IPS-15b (cell line): ENCODE measurements at regions not wholly inside any gene's neighbourhood (a gene's known extent, or its start where the extent isn't known, plus 50 kb on each side); places are given as distances from the start of the nearest gene placed in this dataset.

Experiments
- H3K27me3 ChIP-seq: one replicate; pipeline ENCODE4 v1.6.1; 2013; ENCODE audit warnings: low read length; ENCODE audit not compliant: control insufficient read depth, insufficient read depth
- H3K36me3 ChIP-seq: one replicate; pipeline ENCODE4 v1.6.1; 2013; ENCODE audit warnings: low read length; ENCODE audit not compliant: control insufficient read depth, insufficient read depth
- H3K4me1 ChIP-seq: one replicate; pipeline ENCODE4 v1.6.1; 2013; ENCODE audit warnings: mild to moderate bottlenecking, low read length; ENCODE audit not compliant: control insufficient read depth, insufficient read depth
- H3K4me3 ChIP-seq: one replicate; pipeline ENCODE4 v1.5.1; 2013; ENCODE audit warnings: low read depth, low read length
- H3K9ac ChIP-seq: one replicate; pipeline ENCODE4 v1.6.1; 2013; ENCODE audit warnings: low read depth, mild to moderate bottlenecking, low read length
- H3K9me3 ChIP-seq: one replicate; pipeline ENCODE4 v1.6.1; 2013; ENCODE audit warnings: mild to moderate bottlenecking, low read length; ENCODE audit not compliant: control insufficient read depth, insufficient read depth

DNA sequence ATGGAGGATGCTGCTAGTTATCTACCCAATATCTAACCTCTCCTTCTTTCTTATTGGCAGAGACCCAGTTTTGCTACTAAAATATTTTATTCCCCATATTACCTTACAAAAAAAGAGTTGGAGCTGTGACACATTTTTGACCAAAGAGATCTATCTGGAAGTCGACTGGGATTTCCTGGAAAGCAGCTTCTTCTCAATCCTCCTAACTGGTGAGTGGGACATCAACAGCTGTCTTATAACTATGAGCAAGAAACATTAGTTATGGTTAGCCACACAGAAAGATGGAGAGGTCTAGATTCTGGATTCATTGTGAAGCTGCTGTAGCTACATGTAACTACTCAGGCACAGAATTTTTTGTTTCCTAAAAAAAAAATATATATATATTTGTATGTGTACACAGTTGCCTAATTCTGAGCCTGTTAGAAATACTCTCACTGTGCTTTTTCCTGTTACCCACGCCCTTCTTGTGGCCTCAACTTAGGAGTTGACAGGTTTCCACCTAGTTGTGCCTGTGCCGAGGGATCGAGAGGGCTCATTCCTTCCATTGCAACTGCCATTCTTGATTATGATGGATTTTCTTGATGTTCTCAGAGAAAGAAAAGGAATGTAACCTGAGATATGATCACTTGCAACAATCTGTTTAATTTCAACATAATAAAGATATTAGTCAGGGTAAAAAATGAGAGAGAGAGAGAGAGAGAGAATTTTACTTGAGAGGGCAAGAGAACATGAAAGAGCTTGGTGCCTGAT lies 142.0 kb downstream of the SLC17A6 start:
- Histone ChIP-seq H3K9me3 (no peaks in the 10 kb centered on the region), H3K4me1 (no peaks in the 10 kb centered on the region), H3K36me3 (no peaks in the 10 kb centered on the region), H3K27me3 (no peaks in the 10 kb centered on the region), H3K9ac (no peak overlapping the region), H3K4me3 (no peak overlapping the region)

DNA sequence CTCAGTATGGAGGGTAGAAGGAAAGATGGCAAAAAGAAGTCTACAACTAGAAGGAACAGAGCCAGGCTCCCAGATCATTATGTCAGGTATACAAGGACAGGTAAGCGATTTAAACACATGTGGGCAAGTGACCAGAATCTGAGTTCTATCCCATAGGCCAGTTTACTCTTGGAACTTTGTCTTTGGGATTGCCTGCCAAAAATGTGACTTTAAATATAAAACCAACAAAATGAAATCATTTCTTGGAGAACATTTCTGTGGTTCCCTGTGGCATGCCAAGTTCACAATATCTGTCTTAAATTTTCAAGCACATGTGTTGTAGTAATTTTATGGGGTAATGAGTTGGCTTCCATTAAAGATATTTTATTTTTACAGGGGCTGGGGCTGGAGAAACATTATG lies 141.0 kb downstream of the SLC17A6 start:
- H3K27me3 ChIP-seq: no peaks in the 10 kb centered on the region
- H3K4me1 ChIP-seq: no peaks in the 10 kb centered on the region

GRCh38 chr11:22478169-22478568 lies 140.0 kb downstream of the SLC17A6 start:
- no peak overlapping the region for H3K4me3 ChIP-seq
- H3K27me3 ChIP-seq: no peaks in the 10 kb centered on the region
- no peaks in the 10 kb centered on the region for H3K9me3 ChIP-seq
- H3K36me3 ChIP-seq: no peaks in the 10 kb centered on the region
- H3K9ac ChIP-seq: no peak overlapping the region
- H3K4me1 ChIP-seq: no peaks in the 10 kb centered on the region

More for the DNA sequence above, 141.0 kb downstream of the SLC17A6 start:
- H3K9ac ChIP-seq: no peak overlapping the region
- no peaks in the 10 kb centered on the region for H3K36me3 ChIP-seq
- no peak overlapping the region for H3K4me3 ChIP-seq
- no peaks in the 10 kb centered on the region for H3K9me3 ChIP-seq

DNA sequence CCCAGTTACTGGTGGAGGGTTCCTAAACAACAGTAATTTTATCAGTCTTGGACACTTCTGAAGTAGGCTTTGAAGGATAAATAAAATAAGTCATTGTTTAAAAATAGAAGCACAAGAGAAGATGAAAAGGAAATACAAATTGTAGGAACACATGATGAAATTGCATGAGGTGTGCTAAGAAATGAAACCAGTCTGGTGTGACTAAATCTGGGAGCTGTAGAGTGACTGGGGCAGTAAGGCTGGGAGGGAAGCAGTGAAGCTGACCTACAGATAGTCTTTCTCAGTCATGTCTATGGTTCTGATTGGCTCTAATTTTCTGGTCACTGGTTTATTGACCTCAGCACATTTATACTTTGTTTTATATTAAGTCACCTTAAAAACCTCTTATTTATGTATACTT lies 139.1 kb downstream of the SLC17A6 start:
- no peaks in the 10 kb centered on the region for H3K9me3 ChIP-seq
- no peaks in the 10 kb centered on the region for H3K36me3 ChIP-seq
- no peaks in the 10 kb centered on the region for H3K27me3 ChIP-seq
- no peak overlapping the region for H3K4me3 ChIP-seq
- H3K4me1 ChIP-seq: no peaks in the 10 kb centered on the region
- no peak overlapping the region for H3K9ac ChIP-seq

DNA sequence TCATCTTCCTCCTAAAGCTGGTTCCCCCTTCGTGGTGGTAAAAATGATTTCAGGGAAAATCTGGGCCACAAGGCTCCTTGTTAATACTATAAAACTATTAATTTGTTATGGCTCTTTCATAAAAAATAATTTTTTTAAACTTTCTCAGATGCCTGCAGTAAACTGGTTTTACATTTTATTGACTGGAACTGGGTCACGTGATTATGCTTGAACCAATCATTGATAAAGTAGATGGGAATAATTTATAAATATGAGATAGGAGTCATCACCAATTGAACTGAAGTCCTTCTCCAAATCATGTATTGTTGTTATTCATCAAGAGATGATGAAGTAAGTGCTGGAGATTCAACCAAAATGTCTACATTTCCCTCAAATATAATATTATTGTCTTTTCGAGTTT lies 138.4 kb downstream of the SLC17A6 start:
- H3K9ac ChIP-seq: no peak overlapping the region
- no peaks in the 10 kb centered on the region for H3K27me3 ChIP-seq
- H3K4me3 ChIP-seq: no peak overlapping the region
- no peaks in the 10 kb centered on the region for H3K36me3 ChIP-seq
- no peaks in the 10 kb centered on the region for H3K9me3 ChIP-seq
- no peaks in the 10 kb centered on the region for H3K4me1 ChIP-seq

DNA sequence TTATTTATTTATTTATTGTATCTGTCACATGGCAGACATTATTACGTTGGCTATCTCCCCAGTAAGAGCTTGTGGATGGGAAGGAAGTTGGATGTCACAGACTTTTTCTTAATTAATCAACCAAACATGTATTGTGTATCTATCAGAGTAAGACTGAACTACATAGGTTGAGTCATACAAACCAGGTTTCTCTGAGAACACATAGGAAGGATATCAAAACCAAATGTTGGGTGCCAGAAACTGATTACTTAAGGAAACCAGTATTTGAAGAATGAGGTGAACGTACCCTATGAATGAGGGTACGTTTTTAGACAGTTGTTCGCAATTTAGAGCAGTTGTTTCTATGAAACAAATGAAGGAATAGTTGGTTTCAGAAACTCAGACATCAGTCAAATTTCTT lies 136.4 kb downstream of the SLC17A6 start:
- Histone ChIP-seq H3K4me1 (no peaks in the 10 kb centered on the region), H3K9ac (no peak overlapping the region), H3K9me3 (no peaks in the 10 kb centered on the region), H3K36me3 (no peaks in the 10 kb centered on the region), H3K27me3 (no peaks in the 10 kb centered on the region), H3K4me3 (no peak overlapping the region)

DNA sequence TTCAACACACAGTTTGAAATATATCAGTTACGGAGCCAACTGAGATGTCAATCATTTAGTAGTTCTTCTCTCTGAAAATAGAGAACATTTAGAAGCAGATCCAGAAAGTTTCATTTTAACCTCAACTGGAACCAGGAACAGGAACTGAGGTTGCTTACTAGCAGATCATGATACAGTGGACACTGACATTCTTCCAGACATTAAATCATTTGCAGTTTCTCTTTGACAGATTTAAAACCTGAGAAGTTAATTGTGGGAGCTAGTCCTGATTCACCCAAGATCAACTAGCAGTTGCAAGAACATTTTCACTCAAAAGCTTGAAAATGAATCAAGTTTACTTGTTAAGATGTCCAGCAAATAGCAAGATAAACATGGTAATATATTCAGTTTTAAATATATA lies 135.4 kb downstream of the SLC17A6 start:
- H3K9ac ChIP-seq: no peak overlapping the region
- no peaks in the 10 kb centered on the region for H3K36me3 ChIP-seq
- H3K4me1 ChIP-seq: no peaks in the 10 kb centered on the region
- no peak overlapping the region for H3K4me3 ChIP-seq
- no peaks in the 10 kb centered on the region for H3K27me3 ChIP-seq
- H3K9me3 ChIP-seq: no peaks in the 10 kb centered on the region

DNA sequence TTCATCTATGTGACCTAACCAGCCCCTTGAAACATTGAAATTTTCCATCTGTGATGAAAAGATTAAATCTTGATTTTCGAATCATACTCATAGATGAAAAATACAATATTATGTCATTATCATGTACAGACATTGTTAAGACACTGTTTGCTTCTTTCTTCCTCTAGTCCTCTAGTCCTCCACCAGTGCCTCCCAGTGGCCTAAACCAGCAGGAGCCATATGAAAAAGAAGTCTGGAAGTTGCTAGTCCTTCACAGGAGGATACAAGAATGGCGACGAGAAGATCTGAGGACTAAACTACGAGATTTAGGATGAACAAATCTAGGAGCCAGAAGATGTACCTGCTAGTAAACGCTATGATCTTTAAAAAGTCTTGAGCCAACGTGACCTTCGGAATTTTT lies 134.1 kb downstream of the SLC17A6 start:
- H3K4me1 ChIP-seq: no peaks in the 10 kb centered on the region
- H3K9ac ChIP-seq: no peak overlapping the region
- no peaks in the 10 kb centered on the region for H3K36me3 ChIP-seq
- no peak overlapping the region for H3K4me3 ChIP-seq
- H3K27me3 ChIP-seq: no peaks in the 10 kb centered on the region
- H3K9me3 ChIP-seq: no peaks in the 10 kb centered on the region

- Histone ChIP-seq H3K27me3 (no peaks in the 10 kb centered on the region), H3K4me1 (no peaks in the 10 kb centered on the region), H3K4me3 (no peak overlapping the region), H3K9me3 (no peaks in the 10 kb centered on the region), H3K9ac (no peak overlapping the region), H3K36me3 (no peaks in the 10 kb centered on the region)
Observed at GRCh38 chr11:22471385-22471784, 133.2 kb downstream of the SLC17A6 start.

- H3K4me3 ChIP-seq: no peak overlapping the region
- no peaks in the 10 kb centered on the region for H3K36me3 ChIP-seq
- no peaks in the 10 kb centered on the region for H3K27me3 ChIP-seq
- H3K9ac ChIP-seq: no peak overlapping the region
- H3K4me1 ChIP-seq: no peaks in the 10 kb centered on the region
- H3K9me3 ChIP-seq: no peaks in the 10 kb centered on the region
Observed at GRCh38 chr11:22467741-22468140, 129.6 kb downstream of the SLC17A6 start.

DNA sequence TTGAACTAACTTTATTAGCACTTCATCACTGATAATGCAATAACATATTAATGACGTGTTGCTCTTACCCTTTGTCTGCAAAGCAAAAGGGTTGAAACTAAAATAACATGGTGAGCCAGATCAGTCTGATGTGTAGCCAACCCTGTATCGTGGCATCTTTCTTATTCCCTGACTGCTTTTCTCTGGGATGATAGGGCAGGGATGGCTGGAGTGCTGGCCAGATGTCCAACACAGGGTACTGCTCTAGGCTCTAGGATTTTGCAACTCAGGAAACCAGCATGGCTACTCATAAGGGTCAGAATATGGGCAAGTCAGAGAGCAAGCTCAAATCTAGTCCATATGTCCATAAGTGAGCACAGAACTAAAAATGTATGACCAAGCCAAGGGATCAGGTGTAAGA lies 129.1 kb downstream of the SLC17A6 start:
- no peaks in the 10 kb centered on the region for H3K27me3 ChIP-seq
- no peak overlapping the region for H3K9ac ChIP-seq
- H3K4me3 ChIP-seq: no peak overlapping the region
- H3K36me3 ChIP-seq: no peaks in the 10 kb centered on the region
- no peaks in the 10 kb centered on the region for H3K9me3 ChIP-seq
- H3K4me1 ChIP-seq: no peaks in the 10 kb centered on the region

GRCh38 chr11:22466809-22467208 lies 128.6 kb downstream of the SLC17A6 start:
- Histone ChIP-seq H3K27me3 (no peaks in the 10 kb centered on the region), H3K9ac (no peak overlapping the region), H3K4me3 (no peak overlapping the region), H3K36me3 (no peaks in the 10 kb centered on the region), H3K9me3 (no peaks in the 10 kb centered on the region), H3K4me1 (no peaks in the 10 kb centered on the region)
